HFF-Myc (cell line): ENCODE measurements at regions not wholly inside any gene's neighbourhood (a gene's known extent, or its start where the extent isn't known, plus 50 kb on each side); places are given as distances from the start of the nearest gene placed in this dataset.

ENCODE experiments used
- DNase-seq: peaks from one replicate; pipeline ENCODE4 v3.0.0-alpha.2; 2011; ENCODE audit warnings: low read depth; ENCODE audit errors: extremely low read depth
- H3K4me3 ChIP-seq: replicated peaks from 2 replicates; pipeline ENCODE4 v1.5.1; 2011; ENCODE audit warnings: low read depth, mild to moderate bottlenecking, control low read depth, low read length
- CTCF ChIP-seq: IDR thresholded peaks from 2 replicates; pipeline ENCODE4 v1.5.1; 2012; ENCODE audit warnings: mild to moderate bottlenecking, low read depth, low read length, control low read depth; ENCODE audit errors: missing control alignments

- no peak for TF ChIP-seq CTCF
Measured at GRCh38 chr20:11719153-11719552, 198.5 kb upstream of the BTBD3 start.

GRCh38 chr20:11721411-11721810, 196.3 kb upstream of the BTBD3 start:
- no peak for TF ChIP-seq CTCF
- no peak overlapping the region for H3K4me3 ChIP-seq
- no peak for DNase-seq

More at GRCh38 chr20:11719153-11719552, 198.5 kb upstream of the BTBD3 start:
- no peak overlapping the region for H3K4me3 ChIP-seq
- DNase-seq = no peak

- DNase-seq = no peak
- no peak for TF ChIP-seq CTCF
- no peak overlapping the region for H3K4me3 ChIP-seq
Measured at GRCh38 chr20:11724097-11724496, 193.6 kb upstream of the BTBD3 start.

- no peak for TF ChIP-seq CTCF
- DNase-seq = no peak
- no peak overlapping the region for H3K4me3 ChIP-seq
Measured at GRCh38 chr20:11726026-11726425, 191.7 kb upstream of the BTBD3 start.

GRCh38 chr20:11727708-11728107, 190.0 kb upstream of the BTBD3 start:
- DNase-seq = no peak
- TF ChIP-seq CTCF = no peak

GRCh38 chr20:11728937-11729336, 188.8 kb upstream of the BTBD3 start:
- TF ChIP-seq CTCF = no peak
- no peak for DNase-seq
- H3K4me3 ChIP-seq = no peak overlapping the region

More at GRCh38 chr20:11727708-11728107, 190.0 kb upstream of the BTBD3 start:
- no peak overlapping the region for H3K4me3 ChIP-seq

- no peak for DNase-seq
- no peak for TF ChIP-seq CTCF
- no peak overlapping the region for H3K4me3 ChIP-seq
Measured at GRCh38 chr20:11729806-11730205, 187.9 kb upstream of the BTBD3 start.
